AG10803 (cell line): ENCODE measurements at regions not wholly inside any gene's neighbourhood (a gene's known extent, or its start where the extent isn't known, plus 50 kb on each side); places are given as distances from the start of the nearest gene placed in this dataset.
"Not testable (repeated sequence)": the region's sequence is repeated elsewhere in the genome, so short reads cannot be mapped to it uniquely, and the experiment has no call there.

ENCODE experiments used
- DNase-seq: peaks from one replicate; pipeline ENCODE4 v3.0.0; 2010; ENCODE audit warnings: low read depth
- H3K4me3 ChIP-seq: 2 replicates; pipeline ENCODE4 v1.5.1; 2011; ENCODE audit warnings: mild to moderate bottlenecking, low read length, control low read depth
- TF ChIP-seq, protein P1 (sequence below): conservative IDR thresholded peaks from 2 replicates; pipeline ENCODE4 v1.5.1; 2011; ENCODE audit warnings: mild to moderate bottlenecking, low read length, control low read depth, inconsistent platforms

DNA sequence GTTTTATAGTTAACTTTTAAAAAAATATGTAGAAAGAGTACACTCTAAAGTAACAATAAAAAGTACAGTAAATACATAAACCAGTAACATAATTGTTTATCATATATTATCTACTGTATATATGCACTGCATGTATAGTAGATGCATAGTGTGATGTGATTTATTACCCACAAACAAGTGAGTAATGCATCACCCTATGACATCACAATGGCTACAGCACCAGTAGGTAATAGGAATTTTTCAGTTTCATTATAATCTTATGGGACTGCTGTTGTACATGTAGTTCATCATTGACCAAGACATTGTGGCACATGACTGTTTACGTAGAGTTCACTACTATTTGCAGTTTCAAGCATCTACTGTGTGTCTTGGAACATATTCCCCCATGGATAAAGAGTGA, 1047.2 kb downstream of the ROBO2 start:
- TF ChIP-seq, protein P1, sequence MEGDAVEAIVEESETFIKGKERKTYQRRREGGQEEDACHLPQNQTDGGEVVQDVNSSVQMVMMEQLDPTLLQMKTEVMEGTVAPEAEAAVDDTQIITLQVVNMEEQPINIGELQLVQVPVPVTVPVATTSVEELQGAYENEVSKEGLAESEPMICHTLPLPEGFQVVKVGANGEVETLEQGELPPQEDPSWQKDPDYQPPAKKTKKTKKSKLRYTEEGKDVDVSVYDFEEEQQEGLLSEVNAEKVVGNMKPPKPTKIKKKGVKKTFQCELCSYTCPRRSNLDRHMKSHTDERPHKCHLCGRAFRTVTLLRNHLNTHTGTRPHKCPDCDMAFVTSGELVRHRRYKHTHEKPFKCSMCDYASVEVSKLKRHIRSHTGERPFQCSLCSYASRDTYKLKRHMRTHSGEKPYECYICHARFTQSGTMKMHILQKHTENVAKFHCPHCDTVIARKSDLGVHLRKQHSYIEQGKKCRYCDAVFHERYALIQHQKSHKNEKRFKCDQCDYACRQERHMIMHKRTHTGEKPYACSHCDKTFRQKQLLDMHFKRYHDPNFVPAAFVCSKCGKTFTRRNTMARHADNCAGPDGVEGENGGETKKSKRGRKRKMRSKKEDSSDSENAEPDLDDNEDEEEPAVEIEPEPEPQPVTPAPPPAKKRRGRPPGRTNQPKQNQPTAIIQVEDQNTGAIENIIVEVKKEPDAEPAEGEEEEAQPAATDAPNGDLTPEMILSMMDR, result no peak
- DNase-seq, result no peak
- no peak overlapping the region for H3K4me3 ChIP-seq

GRCh38 chr3:78088006-78088405, 1048.1 kb downstream of the ROBO2 start:
- DNase-seq, result no peak
- no peak overlapping the region for H3K4me3 ChIP-seq
- TF ChIP-seq, protein P1, result no peak

DNA sequence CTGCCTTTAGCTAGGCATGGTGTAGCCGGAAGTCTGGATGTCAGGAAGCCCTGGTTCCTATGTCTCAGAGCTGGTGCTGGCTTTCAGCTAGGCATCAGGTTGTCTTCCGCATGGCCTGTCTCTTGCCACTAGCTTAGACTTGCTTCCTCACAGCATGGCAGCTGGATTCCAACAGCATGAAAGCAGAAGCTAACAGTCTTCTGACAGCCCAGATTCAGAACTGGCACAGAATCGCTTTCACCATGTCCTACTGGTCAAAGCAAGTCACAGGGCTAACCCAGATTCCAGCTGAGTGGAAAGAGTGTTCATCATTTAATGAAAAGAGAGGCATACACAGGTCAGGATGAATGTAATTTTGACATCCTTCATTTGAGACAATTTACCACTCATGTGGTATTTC, 1050.5 kb downstream of the ROBO2 start:
- no peak overlapping the region for H3K4me3 ChIP-seq
- TF ChIP-seq, protein P1, result no peak
- DNase-seq, result no peak

GRCh38 chr3:78091478-78092119, 1051.7 kb downstream of the ROBO2 start:
- TF ChIP-seq, protein P1, result no peak
- H3K4me3 ChIP-seq, result no peak overlapping the region
- DNase-seq, result no peak

DNA sequence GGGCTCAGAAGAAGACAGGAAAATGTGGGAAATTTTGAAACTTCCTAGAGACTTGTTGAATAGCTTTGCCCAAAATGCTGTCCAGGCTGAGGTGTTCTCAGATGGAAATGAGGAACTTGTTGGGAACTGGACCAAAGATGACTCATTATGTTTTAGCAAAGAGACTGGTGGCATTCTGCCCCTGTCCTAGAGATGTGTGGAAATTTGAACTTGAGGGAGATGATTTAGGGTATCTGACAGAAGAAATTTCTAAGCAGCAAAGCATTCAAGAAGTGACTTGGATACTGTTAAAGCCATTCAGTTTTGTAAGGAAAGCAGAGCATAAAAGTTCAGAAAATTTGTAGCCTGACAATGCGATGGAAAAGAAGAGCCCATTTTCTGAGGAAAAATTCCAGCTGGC, 1052.7 kb downstream of the ROBO2 start:
- not testable (repeated sequence) for H3K4me3 ChIP-seq
- peak; percentile 6 for DNase-seq

DNA sequence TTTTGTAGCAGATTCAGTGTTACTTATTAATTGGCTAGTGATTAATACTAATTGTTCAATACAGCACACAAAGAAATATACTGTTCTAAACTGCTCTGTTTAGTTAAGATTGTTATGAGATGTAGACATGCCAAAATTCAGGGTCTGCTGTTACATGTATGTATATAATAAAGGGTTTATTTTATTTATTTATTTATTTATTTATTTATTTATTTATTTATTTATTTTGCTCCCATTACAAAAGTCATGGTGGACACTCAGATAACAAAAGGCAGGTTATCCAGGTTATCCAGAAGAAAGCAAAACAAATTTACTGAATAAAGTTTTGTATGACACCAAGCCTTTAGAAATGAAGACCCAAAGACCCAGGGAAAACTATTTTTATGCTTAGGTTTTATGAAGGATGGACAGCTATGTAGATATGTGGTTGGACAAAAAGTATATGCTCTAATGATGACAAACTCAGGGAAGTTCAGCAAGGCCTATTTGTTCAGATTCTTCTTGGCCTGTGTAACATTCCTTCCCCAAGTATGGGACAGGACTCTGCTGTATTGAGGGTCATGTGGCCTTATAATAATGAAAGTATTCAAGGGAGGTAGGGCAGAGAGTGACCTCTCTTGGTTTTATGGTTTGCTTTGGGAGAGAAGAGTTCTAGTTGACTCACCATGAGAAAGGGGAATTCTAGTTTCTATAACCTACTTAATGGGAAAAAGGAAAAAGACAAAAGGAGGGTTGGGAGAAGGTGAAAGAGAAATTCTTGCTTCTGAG, 1056.8 kb downstream of the ROBO2 start:
- no peak for DNase-seq
- no peak overlapping the region for H3K4me3 ChIP-seq
- TF ChIP-seq, protein P1, result no peak

GRCh38 chr3:78098367-78098766, 1058.5 kb downstream of the ROBO2 start:
- no peak overlapping the region for H3K4me3 ChIP-seq
- no peak for DNase-seq
- TF ChIP-seq, protein P1, result no peak
